HCT116 (cell line): ENCODE measurements at regions not wholly inside any gene's neighbourhood (a gene's known extent, or its start where the extent isn't known, plus 50 kb on each side); places are given as distances from the start of the nearest gene placed in this dataset.

Experiments used
- EGR1 ChIP-seq: IDR thresholded peaks from 2 replicates; pipeline ENCODE4 v1.6.1; 2012; ENCODE audit warnings: low read depth
- EZH2 ChIP-seq: fragments of 200-600 bp; sonication (generic); IDR thresholded peaks from 2 replicates; pipeline ENCODE4 v1.6.1; 2017; ENCODE audit warnings: antibody characterized with exemption, mixed run types
- JUND ChIP-seq: IDR thresholded peaks from 2 replicates; pipeline ENCODE4 v1.6.1; 2012
- POLR2AphosphoS5 ChIP-seq: IDR thresholded peaks from 2 replicates; pipeline ENCODE4 v1.6.1; 2011; ENCODE audit warnings: mild to moderate bottlenecking, low read depth, low read length, moderate library complexity
- RAD21 ChIP-seq: IDR thresholded peaks from 2 replicates; pipeline ENCODE4 v1.6.1; 2012; ENCODE audit warnings: low read depth, mild to moderate bottlenecking
- YY1 ChIP-seq: IDR thresholded peaks from 2 replicates; pipeline ENCODE4 v1.6.1; 2011; ENCODE audit warnings: low read length, low read depth, moderate library complexity, mild to moderate bottlenecking; ENCODE audit not compliant: insufficient replicate concordance; ENCODE audit errors: extremely low read depth
- TF ChIP-seq, protein P1 (sequence below), 3 experiments: fragments of 200-600 bp in 1 of 3; sonication (generic) in 1 of 3; IDR thresholded peaks in 2 of 3; conservative IDR thresholded peaks in 1 of 3; 2 replicates each; pipeline ENCODE4 v1.5.1; 2012 to 2017; ENCODE audit warnings: low read depth in 2 of 3, low read length in 2 of 3, antibody characterized with exemption in 1 of 3, borderline replicate concordance in 1 of 3, control low read depth in 1 of 3, mild to moderate bottlenecking in 1 of 3, mixed read lengths in 1 of 3, mixed run types in 1 of 3, moderate library complexity in 1 of 3; ENCODE audit not compliant: insufficient read depth in 1 of 3
- TF ChIP-seq, protein P2 (sequence below): IDR thresholded peaks from 2 replicates; pipeline ENCODE4 v1.6.1; 2012
- TF ChIP-seq, protein P3 (sequence below): IDR thresholded peaks from 2 replicates; pipeline ENCODE4 v1.6.1; 2012; ENCODE audit warnings: low read depth

- TF ChIP-seq, protein P1, sequence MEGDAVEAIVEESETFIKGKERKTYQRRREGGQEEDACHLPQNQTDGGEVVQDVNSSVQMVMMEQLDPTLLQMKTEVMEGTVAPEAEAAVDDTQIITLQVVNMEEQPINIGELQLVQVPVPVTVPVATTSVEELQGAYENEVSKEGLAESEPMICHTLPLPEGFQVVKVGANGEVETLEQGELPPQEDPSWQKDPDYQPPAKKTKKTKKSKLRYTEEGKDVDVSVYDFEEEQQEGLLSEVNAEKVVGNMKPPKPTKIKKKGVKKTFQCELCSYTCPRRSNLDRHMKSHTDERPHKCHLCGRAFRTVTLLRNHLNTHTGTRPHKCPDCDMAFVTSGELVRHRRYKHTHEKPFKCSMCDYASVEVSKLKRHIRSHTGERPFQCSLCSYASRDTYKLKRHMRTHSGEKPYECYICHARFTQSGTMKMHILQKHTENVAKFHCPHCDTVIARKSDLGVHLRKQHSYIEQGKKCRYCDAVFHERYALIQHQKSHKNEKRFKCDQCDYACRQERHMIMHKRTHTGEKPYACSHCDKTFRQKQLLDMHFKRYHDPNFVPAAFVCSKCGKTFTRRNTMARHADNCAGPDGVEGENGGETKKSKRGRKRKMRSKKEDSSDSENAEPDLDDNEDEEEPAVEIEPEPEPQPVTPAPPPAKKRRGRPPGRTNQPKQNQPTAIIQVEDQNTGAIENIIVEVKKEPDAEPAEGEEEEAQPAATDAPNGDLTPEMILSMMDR (IDR thresholded peaks at IDR 0.05 in 2 of 3, conservative IDR thresholded peaks at IDR 0.05 in 1 of 3; ENCODE audit: borderline replicate concordance in 1 of 3, insufficient read depth in 1 of 3, low read depth in 2 of 3, low read length in 2 of 3) = peak; percentile 77 to 96 (median 95)
- TF ChIP-seq EGR1 (no peak), JUND (peak; percentile 48), YY1 (no peak), POLR2AphosphoS5 (no peak), RAD21 (peak; percentile 91), EZH2 (no peak)
- TF ChIP-seq, protein P2, sequence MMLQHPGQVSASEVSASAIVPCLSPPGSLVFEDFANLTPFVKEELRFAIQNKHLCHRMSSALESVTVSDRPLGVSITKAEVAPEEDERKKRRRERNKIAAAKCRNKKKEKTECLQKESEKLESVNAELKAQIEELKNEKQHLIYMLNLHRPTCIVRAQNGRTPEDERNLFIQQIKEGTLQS = no peak
- TF ChIP-seq, protein P3, sequence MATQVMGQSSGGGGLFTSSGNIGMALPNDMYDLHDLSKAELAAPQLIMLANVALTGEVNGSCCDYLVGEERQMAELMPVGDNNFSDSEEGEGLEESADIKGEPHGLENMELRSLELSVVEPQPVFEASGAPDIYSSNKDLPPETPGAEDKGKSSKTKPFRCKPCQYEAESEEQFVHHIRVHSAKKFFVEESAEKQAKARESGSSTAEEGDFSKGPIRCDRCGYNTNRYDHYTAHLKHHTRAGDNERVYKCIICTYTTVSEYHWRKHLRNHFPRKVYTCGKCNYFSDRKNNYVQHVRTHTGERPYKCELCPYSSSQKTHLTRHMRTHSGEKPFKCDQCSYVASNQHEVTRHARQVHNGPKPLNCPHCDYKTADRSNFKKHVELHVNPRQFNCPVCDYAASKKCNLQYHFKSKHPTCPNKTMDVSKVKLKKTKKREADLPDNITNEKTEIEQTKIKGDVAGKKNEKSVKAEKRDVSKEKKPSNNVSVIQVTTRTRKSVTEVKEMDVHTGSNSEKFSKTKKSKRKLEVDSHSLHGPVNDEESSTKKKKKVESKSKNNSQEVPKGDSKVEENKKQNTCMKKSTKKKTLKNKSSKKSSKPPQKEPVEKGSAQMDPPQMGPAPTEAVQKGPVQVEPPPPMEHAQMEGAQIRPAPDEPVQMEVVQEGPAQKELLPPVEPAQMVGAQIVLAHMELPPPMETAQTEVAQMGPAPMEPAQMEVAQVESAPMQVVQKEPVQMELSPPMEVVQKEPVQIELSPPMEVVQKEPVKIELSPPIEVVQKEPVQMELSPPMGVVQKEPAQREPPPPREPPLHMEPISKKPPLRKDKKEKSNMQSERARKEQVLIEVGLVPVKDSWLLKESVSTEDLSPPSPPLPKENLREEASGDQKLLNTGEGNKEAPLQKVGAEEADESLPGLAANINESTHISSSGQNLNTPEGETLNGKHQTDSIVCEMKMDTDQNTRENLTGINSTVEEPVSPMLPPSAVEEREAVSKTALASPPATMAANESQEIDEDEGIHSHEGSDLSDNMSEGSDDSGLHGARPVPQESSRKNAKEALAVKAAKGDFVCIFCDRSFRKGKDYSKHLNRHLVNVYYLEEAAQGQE = no peak
- TF ChIP-seq, all 23 proteins: peak for 5
Measured at GRCh38 chr5:159515909-159516415, 185.7 kb upstream of the IL12B start (continued).
